GM23338 (cell line): ENCODE measurements at regions not wholly inside any gene's neighbourhood (a gene's known extent, or its start where the extent isn't known, plus 50 kb on each side); places are given as distances from the start of the nearest gene placed in this dataset.
A peak's percentile ranks its signal among the peaks of the same experiment; 100 is the strongest.

Experiments used
- ATAC-seq: fragments of 200-7000 bp; cut with Tn5 transposase; 3 replicates; pipeline ENCODE4 v1.9.1; 2020
- DNase-seq: peaks from one replicate; pipeline ENCODE4 v3.0.0-alpha.2; 2015; ENCODE audit warnings: low spot score
- H2AFZ ChIP-seq: fragments of 200-600 bp; sonication (generic); 2 replicates; pipeline ENCODE4 v1.8.0; 2016; ENCODE audit warnings: antibody characterized with exemption, mild to moderate bottlenecking, moderate library complexity
- H3F3A ChIP-seq: fragments of 200-600 bp; sonication (generic); replicated peaks from 2 replicates; pipeline ENCODE4 v1.8.0; 2017; ENCODE audit warnings: antibody characterized with exemption, mixed run types, low read depth
- H3K27ac ChIP-seq: fragments of 200-600 bp; sonication (generic); 2 replicates; pipeline ENCODE4 v1.6.1; 2016; ENCODE audit warnings: low read depth
- H3K27me3 ChIP-seq: fragments of 200-600 bp; sonication (generic); 2 replicates; pipeline ENCODE4 v1.8.0; 2016; ENCODE audit warnings: mild to moderate bottlenecking, mixed run types, moderate library complexity; ENCODE audit not compliant: insufficient read depth
- H3K36me3 ChIP-seq: fragments of 200-600 bp; sonication (generic); 2 replicates; pipeline ENCODE4 v1.8.0; 2016; ENCODE audit warnings: mild to moderate bottlenecking; ENCODE audit not compliant: insufficient read depth
- H3K4me1 ChIP-seq: fragments of 200-600 bp; sonication (generic); 2 replicates; pipeline ENCODE4 v1.8.0; 2016; ENCODE audit warnings: mild to moderate bottlenecking, moderate library complexity; ENCODE audit not compliant: insufficient read depth
- H3K4me2 ChIP-seq: fragments of 200-600 bp; sonication (generic); 2 replicates; pipeline ENCODE4 v1.7.1; 2017; ENCODE audit warnings: mixed run types
- H3K4me3 ChIP-seq: fragments of 200-600 bp; sonication (generic); 2 replicates; pipeline ENCODE4 v1.6.1; 2016; ENCODE audit warnings: mixed run types
- H3K79me2 ChIP-seq: fragments of 200-600 bp; sonication (generic); replicated peaks from 2 replicates; pipeline ENCODE4 v1.8.0; 2017; ENCODE audit warnings: mild to moderate bottlenecking; ENCODE audit not compliant: insufficient read depth
- H3K9me2 ChIP-seq: fragments of 200-600 bp; sonication (generic); 2 replicates; pipeline ENCODE4 v1.8.0; 2017; ENCODE audit not compliant: insufficient read depth
- H4K20me1 ChIP-seq: fragments of 200-600 bp; sonication (generic); replicated peaks from 2 replicates; pipeline ENCODE4 v1.8.0; 2017; ENCODE audit warnings: mild to moderate bottlenecking; ENCODE audit not compliant: insufficient read depth
- H3K27ac Mint-ChIP-seq: 2 replicates; pipeline ENCODE4 v1.8.0; 2020; ENCODE audit warnings: inconsistent platforms, mild to moderate bottlenecking, moderate library complexity, mixed read lengths
- H3K27me3 Mint-ChIP-seq: 3 replicates; pipeline ENCODE4 v1.8.0; 2022; ENCODE audit warnings: low read depth, mild to moderate bottlenecking, moderate library complexity, mixed read lengths, inconsistent platforms; ENCODE audit not compliant: insufficient read depth, poor library complexity
- H3K36me3 Mint-ChIP-seq: 3 replicates; pipeline ENCODE4 v1.8.0; 2021; ENCODE audit warnings: low read depth, mild to moderate bottlenecking, inconsistent platforms, moderate library complexity, mixed read lengths
- H3K4me1 Mint-ChIP-seq: 3 replicates; pipeline ENCODE4 v1.8.0; 2020; ENCODE audit warnings: mild to moderate bottlenecking, inconsistent platforms, mixed read lengths
- H3K4me3 Mint-ChIP-seq: 3 replicates; pipeline ENCODE4 v1.8.0; 2021; ENCODE audit warnings: moderate library complexity, mild to moderate bottlenecking, inconsistent platforms, mixed read lengths
- H3K9me3 Mint-ChIP-seq: 3 replicates; pipeline ENCODE4 v1.8.0; 2020; ENCODE audit warnings: moderate library complexity, mild to moderate bottlenecking, inconsistent platforms, mixed read lengths
- CREB1 ChIP-seq: fragments of 250-450 bp; sonication (Bioruptor Pico); IDR thresholded peaks from 2 replicates; pipeline ENCODE4 v1.5.0; 2020; ENCODE audit warnings: low read depth, mild to moderate bottlenecking, moderate library complexity
- CTCF ChIP-seq, 2 experiments: fragments of 200-600 bp in 1 of 2; sonication (generic) in 1 of 2; conservative IDR thresholded peaks; 2 replicates each; pipeline versions ENCODE4 v1.5.1 to v1.6.1; 2016 to 2017; ENCODE audit warnings: antibody characterized with exemption in 2 of 2, low read depth in 2 of 2, mild to moderate bottlenecking in 2 of 2, moderate library complexity in 1 of 2
- ETS1 ChIP-seq: IDR thresholded peaks from 2 replicates; pipeline ENCODE4 v1.6.1; 2016; ENCODE audit warnings: antibody characterized with exemption
- EZH2 ChIP-seq: fragments of 200-600 bp; sonication (generic); IDR thresholded peaks from one replicate; pipeline ENCODE4 v1.8.0; 2017; ENCODE audit warnings: antibody characterized with exemption, mild to moderate bottlenecking, low read depth; ENCODE audit not compliant: unreplicated experiment
- EZH2phosphoT487 ChIP-seq: fragments of 200-600 bp; sonication (generic); IDR thresholded peaks from one replicate; pipeline ENCODE4 v1.8.1; 2018; ENCODE audit warnings: antibody characterized with exemption; ENCODE audit not compliant: unreplicated experiment
- STAT1 ChIP-seq: IDR thresholded peaks from one replicate; pipeline ENCODE4 v1.6.1; 2016; ENCODE audit warnings: antibody characterized with exemption; ENCODE audit not compliant: unreplicated experiment
- TF ChIP-seq, protein P1 (sequence below): fragments of 250-450 bp; sonication (Bioruptor Pico); IDR thresholded peaks from 2 replicates; pipeline ENCODE4 v1.5.0; 2020; ENCODE audit warnings: mild to moderate bottlenecking, moderate library complexity

DNA sequence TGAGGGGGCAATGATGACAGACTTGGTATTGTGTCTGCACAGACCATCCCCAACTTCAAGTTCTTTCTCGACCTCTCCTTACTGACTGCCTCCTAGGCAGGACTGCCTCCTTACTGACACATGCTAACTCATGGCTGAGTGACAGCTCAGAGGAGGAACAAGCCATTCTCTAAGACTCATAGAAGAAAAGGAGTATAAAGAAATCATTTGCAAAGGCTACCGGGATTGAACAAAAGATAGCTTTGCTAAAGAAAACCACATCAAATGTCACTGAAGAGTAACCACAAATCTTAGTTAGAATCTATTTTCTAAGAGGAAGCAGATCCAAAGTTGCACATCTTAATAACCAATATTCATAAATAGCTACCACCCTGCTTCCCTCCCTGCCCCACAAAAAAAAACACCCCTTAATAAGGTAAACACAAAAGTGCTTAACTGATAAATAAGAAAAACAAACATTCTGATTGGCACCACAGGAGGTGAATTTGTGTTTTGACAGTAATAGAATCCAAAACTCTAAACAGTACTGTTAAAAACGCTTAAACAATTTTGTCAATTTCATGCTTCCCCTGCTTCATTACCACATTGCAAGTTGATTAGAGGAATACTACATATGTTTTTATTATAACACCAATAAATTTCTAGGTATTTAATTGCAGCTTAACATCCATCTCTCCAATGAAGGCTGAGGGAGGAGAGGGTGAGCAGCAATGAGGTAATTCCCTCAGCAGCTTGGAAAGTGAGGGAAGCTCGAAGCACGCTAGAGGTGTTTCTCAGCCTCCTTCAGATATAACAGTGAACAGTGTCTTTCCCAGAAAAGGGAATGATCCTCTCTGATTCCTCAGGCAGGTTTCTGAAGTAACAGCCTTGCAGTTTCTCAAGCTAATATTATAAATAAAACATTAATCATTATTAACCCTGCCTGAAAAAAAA lies 160.0 kb downstream of the HNRNPD start (continued):
- TF ChIP-seq, protein P1, sequence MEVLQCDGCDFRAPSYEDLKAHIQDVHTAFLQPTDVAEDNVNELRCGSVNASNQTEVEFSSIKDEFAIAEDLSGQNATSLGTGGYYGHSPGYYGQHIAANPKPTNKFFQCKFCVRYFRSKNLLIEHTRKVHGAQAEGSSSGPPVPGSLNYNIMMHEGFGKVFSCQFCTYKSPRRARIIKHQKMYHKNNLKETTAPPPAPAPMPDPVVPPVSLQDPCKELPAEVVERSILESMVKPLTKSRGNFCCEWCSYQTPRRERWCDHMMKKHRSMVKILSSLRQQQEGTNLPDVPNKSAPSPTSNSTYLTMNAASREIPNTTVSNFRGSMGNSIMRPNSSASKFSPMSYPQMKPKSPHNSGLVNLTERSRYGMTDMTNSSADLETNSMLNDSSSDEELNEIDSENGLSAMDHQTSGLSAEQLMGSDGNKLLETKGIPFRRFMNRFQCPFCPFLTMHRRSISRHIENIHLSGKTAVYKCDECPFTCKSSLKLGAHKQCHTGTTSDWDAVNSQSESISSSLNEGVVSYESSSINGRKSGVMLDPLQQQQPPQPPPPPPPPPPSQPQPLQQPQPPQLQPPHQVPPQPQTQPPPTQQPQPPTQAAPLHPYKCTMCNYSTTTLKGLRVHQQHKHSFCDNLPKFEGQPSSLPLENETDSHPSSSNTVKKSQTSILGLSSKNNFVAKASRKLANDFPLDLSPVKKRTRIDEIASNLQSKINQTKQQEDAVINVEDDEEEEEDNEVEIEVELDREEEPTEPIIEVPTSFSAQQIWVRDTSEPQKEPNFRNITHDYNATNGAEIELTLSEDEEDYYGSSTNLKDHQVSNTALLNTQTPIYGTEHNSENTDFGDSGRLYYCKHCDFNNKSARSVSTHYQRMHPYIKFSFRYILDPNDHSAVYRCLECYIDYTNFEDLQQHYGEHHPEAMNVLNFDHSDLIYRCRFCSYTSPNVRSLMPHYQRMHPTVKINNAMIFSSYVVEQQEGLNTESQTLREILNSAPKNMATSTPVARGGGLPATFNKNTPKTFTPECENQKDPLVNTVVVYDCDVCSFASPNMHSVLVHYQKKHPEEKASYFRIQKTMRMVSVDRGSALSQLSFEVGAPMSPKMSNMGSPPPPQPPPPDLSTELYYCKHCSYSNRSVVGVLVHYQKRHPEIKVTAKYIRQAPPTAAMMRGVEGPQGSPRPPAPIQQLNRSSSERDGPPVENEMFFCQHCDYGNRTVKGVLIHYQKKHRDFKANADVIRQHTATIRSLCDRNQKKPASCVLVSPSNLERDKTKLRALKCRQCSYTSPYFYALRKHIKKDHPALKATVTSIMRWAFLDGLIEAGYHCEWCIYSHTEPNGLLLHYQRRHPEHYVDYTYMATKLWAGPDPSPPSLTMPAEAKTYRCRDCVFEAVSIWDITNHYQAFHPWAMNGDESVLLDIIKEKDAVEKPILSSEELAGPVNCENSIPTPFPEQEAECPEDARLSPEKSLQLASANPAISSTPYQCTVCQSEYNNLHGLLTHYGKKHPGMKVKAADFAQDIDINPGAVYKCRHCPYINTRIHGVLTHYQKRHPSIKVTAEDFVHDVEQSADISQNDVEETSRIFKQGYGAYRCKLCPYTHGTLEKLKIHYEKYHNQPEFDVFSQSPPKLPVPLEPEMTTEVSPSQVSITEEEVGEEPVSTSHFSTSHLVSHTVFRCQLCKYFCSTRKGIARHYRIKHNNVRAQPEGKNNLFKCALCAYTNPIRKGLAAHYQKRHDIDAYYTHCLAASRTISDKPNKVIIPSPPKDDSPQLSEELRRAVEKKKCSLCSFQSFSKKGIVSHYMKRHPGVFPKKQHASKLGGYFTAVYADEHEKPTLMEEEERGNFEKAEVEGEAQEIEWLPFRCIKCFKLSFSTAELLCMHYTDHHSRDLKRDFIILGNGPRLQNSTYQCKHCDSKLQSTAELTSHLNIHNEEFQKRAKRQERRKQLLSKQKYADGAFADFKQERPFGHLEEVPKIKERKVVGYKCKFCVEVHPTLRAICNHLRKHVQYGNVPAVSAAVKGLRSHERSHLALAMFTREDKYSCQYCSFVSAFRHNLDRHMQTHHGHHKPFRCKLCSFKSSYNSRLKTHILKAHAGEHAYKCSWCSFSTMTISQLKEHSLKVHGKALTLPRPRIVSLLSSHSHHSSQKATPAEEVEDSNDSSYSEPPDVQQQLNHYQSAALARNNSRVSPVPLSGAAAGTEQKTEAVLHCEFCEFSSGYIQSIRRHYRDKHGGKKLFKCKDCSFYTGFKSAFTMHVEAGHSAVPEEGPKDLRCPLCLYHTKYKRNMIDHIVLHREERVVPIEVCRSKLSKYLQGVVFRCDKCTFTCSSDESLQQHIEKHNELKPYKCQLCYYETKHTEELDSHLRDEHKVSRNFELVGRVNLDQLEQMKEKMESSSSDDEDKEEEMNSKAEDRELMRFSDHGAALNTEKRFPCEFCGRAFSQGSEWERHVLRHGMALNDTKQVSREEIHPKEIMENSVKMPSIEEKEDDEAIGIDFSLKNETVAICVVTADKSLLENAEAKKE (CRISPR knock-in tag): no peak
- TF ChIP-seq STAT1 (no peak), EZH2phosphoT487 (no peak), CREB1 (CRISPR knock-in tag) (no peak), EZH2 (no peak)

DNA sequence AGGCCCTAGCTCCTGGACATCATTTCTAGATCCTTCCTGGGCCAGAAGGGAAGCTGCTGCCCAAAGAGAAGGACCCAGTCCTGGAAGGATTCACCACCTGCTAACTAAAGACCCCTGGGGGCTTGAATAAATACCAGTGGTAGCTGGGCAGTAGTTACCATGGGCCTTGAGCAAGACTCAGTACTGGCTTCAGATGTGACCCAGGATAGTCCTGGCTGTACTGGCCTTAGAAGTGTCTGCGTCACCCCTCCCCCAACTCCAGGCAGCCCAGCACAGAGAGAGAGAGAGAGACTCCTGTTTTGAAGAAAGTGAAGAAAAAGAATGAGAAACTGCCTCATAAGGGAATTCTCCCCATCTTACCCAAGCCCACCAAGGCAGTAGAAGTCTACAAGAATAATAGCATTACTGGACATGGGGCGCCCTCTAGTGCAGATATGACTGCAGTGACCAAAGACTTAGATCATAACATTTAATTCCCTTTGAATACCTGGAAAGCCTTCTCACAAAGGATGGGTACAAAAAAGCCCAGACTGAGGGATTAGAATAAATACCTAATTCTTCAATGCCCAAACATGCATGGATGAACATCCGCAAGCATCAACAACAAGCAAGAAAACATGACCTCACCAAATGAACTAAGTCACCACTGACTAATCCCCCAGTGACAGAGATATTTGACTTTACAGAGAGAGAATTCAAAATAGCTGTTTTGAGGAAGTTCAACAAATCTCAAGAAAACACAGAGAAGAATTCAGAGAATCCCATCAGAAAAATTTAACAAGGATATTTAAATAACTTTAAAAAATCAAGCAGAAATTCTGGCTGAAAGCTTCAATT lies 171.8 kb downstream of the HNRNPD start:
- Histone ChIP-seq H3K9me2 (no peaks in the 10 kb centered on the region), H3F3A (no peaks in the 10 kb centered on the region), H3K36me3 (no peaks in the 10 kb centered on the region), H4K20me1 (no peaks in the 10 kb centered on the region), H3K4me3 (no peak overlapping the region), H3K4me1 (no peaks in the 10 kb centered on the region), H3K4me2 (no peak overlapping the region), H3K27ac (no peak overlapping the region), H3K27me3 (no peaks in the 10 kb centered on the region), H2AFZ (no peak overlapping the region), H3K79me2 (no peaks in the 10 kb centered on the region)
- Mint-ChIP-seq H3K4me3 (no peak overlapping the region), H3K4me1 (no peaks in the 10 kb centered on the region; the same call in 2 of the 3 replicates), H3K36me3 (peaks cover 2% of the 10 kb centered on the region; the same call in 2 of the 3 replicates), H3K9me3 (peaks cover 5% of the 10 kb centered on the region), H3K27ac (no peak overlapping the region), H3K27me3 (no peaks in the 10 kb centered on the region)
- ATAC-seq: peak; percentile 84
- TF ChIP-seq ETS1 (no peak), CTCF (conservative IDR thresholded peaks at IDR 0.05; ENCODE audit: low read depth in 2 of 2) (peak; percentile 93 to 96)
- DNase-seq: peak; percentile 91
